NCI-H2081 treated with DMSO at 0.1 percent for 48 hours (cell line): ENCODE measurements at regions not wholly inside any gene's neighbourhood (a gene's known extent, or its start where the extent isn't known, plus 50 kb on each side); places are given as distances from the start of the nearest gene placed in this dataset.
"Not testable (repeated sequence)": the region's sequence is repeated elsewhere in the genome, so short reads cannot be mapped to it uniquely, and the experiment has no call there.

Source experiments
- DNase-seq: peaks from one replicate; lab custom pipeline; 2025; lab: John Stamatoyannopoulos, UW

- DNase-seq, result no peak
Measured at GRCh38 chr4:144371485-144371884, 231.0 kb upstream of the GYPA start.

GRCh38 chr4:144374065-144374464, 233.5 kb upstream of the GYPA start:
- no peak for DNase-seq

DNA sequence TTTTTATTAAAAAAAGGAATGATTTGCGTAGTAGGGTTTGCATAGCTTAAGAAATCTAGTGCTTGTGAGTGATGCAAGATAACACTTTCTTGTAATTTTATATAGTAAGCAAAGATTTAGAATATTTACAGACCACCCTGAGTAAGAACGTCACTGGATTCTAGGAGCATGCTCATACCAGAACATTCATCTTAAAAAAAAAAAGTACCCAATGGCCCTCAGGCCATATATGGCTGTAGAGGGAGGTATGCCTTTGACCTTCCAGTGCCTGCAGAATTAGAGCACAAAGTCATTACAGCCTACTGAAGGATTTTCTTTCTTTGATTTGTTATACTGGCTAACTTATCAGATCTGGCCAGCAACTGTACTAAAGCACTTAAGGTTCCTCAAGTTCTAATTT, 236.3 kb upstream of the GYPA start:
- no peak for DNase-seq

GRCh38 chr4:144384408-144384807, 243.9 kb upstream of the GYPA start:
- no peak for DNase-seq

DNA sequence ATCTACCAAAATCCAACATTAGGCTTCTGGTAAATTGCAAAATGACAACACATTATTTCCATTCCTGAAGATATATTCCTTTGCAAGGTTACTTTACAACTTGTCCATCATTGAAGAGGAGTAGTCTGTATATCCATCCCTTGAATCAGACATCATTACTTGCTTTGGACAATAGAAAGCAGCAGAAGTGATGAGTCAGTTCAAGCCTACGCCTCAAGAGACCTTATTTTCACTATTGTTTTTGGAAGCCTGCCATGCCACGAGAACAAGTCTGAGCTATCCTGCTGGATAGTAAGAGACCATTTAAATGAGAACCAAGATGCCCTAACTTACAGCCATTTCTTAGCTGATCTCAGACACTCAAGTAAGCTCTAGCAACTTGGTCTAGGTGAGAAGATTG, 246.0 kb upstream of the HHIP start:
- no peak for DNase-seq

GRCh38 chr4:144402176-144402575, 243.8 kb upstream of the HHIP start:
- DNase-seq, result no peak

DNA sequence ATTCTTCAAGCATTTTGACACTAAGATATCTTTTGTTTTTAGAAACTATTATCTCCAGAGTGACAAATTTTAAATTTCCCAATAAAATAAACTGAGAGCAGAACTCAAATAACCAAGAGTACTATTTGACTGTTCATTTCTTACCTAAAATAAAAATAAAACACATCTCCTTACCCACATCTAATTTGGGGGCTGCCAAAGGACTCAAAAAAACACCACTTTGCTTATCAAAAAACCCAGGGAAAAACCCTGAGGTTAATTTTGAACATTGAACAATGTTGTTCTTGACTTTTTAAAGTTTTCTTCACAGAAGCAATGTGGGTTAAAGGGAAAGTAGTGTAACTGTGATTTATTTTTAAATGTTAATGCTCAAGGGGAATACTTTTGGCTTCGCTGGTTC, 243.0 kb upstream of the HHIP start:
- no peak for DNase-seq

GRCh38 chr4:144403893-144404292, 242.1 kb upstream of the HHIP start:
- no peak for DNase-seq

- DNase-seq, result no peak
Measured at GRCh38 chr4:144409525-144409924, 236.4 kb upstream of the HHIP start.

- DNase-seq, result no peak
Measured at GRCh38 chr4:144410230-144410783, 235.6 kb upstream of the HHIP start.

GRCh38 chr4:144411119-144411518, 234.8 kb upstream of the HHIP start:
- DNase-seq, result no peak

- no peak for DNase-seq
Measured at GRCh38 chr4:144411700-144412099, 234.3 kb upstream of the HHIP start.

DNA sequence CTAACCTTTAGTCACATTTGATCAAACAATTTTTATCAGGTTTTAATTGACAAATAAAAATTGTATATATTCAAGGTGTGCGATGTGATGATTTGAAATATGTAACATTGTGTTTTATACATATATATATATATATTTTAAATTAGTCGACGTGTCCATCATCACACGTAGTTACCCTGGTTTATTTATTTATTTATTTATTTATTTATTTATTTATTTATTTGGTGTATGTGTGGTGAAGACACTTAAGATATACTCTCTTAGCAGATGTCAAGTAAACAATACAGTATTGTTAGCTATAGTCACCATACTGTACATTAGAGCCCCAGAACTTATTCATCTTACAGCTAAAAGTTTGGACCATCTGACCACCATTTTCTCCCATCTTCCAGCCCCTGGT, 224.9 kb upstream of the HHIP start:
- no peak for DNase-seq

GRCh38 chr4:144421839-144422565, 224.0 kb upstream of the HHIP start:
- no peak for DNase-seq

DNA sequence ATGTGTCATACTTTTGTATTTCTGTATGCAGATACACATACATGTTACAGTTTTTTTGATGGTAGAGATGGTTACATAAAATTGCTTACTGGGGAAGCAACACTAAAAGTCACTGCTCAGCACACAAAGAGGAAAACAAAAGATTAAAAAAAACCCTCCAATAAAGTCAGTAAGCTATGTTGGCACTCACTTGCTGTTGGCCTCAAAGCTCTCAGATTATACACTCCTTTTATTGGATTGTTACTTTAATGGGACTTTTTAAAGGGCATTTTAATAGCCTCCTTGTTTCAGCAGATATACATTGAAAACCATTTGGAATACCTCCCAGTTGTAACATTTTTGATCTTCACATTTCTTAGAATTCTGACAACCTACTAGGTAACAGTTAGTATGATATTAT, 222.0 kb upstream of the HHIP start:
- DNase-seq, result no peak

GRCh38 chr4:144426023-144426422, 219.9 kb upstream of the HHIP start:
- not testable (repeated sequence) for DNase-seq

DNA sequence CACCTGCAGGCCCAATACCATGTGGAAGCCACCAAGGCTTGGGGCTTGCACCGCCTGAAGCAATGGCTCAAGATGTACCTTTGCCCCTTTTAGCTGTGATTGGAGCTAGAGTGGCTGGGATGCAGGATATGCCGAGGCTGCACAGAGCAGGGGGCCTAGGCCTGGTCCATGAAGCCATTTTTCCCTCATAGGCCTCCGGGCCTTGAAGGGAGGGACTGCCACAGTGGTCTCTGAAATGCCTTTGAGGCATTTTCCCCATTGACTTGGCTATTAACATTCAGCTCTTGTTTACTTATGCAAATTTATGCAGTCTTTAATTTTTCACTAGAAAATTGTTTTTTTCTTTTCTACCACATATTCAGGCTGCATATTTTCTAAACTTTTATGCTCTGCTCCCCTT, 203.2 kb upstream of the HHIP start:
- DNase-seq, result no peak

- DNase-seq, result no peak
Measured at GRCh38 chr4:144449611-144450010, 196.3 kb upstream of the HHIP start.

GRCh38 chr4:144450526-144450925, 195.4 kb upstream of the HHIP start:
- no peak for DNase-seq

GRCh38 chr4:144451766-144452450, 194.0 kb upstream of the HHIP start:
- DNase-seq, result no peak

DNA sequence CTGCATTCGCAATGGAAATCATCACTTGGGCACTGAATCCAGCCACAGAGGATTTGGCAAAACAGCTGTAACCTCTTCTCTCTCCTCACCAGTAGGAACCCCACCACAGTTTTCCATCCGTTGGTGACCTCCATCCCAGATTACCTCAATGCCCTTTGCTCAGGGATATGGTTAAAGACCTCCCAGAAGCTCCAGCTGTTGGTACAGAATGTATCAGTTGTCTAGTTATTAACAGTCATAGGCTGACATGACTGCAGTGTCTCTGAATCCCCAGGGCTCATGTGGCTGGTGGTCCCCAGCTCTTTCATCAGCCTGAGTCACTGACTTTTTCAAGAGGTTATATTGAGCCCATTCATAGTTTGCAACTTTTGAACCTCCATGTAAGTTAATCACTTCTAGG, 189.8 kb upstream of the HHIP start:
- no peak for DNase-seq

- DNase-seq, result no peak
Measured at GRCh38 chr4:144461906-144462305, 184.1 kb upstream of the HHIP start.

DNA sequence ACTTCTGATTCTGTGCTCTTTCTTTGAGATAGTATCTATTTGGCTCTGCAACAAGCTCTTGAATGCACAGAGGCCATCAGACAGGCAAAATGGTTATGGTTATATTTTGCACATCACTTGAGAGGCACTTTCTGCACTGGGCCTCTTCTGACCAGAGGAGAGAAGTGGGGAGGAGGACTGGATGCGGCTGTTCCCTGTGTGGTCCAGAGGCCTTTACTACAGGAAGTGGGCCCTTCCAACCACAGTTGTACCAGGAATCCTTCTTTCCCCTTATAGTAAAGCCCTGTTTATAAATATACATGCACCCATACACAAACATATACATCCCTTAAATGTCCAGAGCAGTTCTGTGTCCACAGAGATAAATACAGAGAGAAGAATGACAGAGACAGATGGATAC, 182.7 kb upstream of the HHIP start:
- DNase-seq, result no peak

GRCh38 chr4:144463896-144464295, 182.1 kb upstream of the HHIP start:
- no peak for DNase-seq
